ENCODE measurements at regions not wholly inside any gene's neighbourhood (a gene's known extent, or its start where the extent isn't known, plus 50 kb on each side); places are given as distances from the start of the nearest gene placed in this dataset.

DNA sequence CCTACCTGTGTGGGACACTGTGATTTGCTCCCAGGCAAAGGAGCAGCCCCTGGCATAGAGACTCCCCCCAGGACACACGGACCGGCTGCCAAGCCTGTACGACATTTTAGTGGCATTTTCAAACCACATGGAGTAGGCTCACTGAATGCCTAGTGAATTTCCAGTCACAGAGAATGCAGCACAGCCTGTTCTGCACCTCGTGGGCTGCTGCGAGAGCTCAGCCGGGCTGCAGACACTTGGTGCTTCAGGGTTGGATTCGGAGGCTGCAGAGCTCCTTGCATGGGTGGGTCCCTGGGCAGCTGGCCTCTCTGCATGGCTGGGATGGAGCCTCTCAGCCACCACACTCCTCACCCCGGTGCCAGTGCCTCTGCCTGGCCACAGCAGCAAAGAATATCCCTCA, 51.2 kb upstream of the HNF1B start:
- H3K9me3 ChIP-seq: no peaks in the 10 kb centered on the region
- no peak overlapping the region for H3K4me3 ChIP-seq
- H3K27me3 ChIP-seq (ENCODE audit: low read depth): peaks cover 3% of the 10 kb centered on the region
- H3K36me3 ChIP-seq (replicated peaks): no peaks in the 10 kb centered on the region
- in situ Hi-C loops (cut with MboI; ENCODE audit: low sequenced_read_pairs): no loop called here
- H3K4me1 ChIP-seq: no peaks in the 10 kb centered on the region
- no peak for DNase-seq (ENCODE audit: low spot score in 2 of 2)
